SKM-1 treated with dmso at 0.1 percent for 144 hours (cell line): ENCODE measurements at regions not wholly inside any gene's neighbourhood (a gene's known extent, or its start where the extent isn't known, plus 50 kb on each side); places are given as distances from the start of the nearest gene placed in this dataset.

ENCODE experiments used
- DNase-seq: peaks from one replicate; lab custom pipeline; 2025; ENCODE audit not compliant: unreplicated experiment; lab: John Stamatoyannopoulos, UW

DNA sequence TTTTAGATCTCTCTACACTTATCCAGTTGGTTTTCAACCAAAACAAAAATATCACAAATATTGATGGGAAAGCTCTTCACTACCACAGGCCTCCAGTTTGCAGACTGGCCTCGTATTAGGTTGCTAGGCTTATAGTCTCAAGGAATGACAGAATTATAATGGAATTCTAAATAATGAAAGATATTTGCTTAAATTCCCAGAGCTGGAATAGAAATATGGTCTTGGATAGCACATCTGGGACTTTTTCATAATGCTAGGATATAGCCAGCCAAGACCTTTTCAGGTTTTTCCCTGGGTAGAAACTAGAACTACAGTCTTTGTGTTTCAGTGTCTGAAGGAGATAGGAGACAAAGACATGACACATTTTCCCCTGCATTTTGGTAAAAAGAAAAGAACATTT, 121.9 kb upstream of the STAC start:
- no peak for DNase-seq

DNA sequence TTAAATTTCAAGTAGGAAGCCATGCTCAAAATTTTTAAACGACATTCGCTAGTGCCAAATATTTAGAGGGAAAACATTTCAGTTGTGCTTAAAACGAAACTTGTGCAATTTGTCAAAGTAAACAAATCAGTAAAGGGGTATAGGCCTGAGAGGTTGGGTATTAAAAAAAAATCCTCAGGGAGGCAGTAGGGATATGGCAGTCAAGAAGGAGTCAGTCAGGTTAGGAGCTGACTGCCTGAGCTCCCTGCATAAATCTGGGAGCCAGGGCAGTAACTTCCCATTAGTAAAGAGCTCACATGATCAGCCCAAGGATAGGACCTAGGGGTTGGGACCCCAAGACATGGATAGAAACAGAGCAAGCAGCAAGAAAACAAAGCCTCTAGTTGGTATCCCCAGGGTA, 120.7 kb upstream of the STAC start:
- no peak for DNase-seq

DNA sequence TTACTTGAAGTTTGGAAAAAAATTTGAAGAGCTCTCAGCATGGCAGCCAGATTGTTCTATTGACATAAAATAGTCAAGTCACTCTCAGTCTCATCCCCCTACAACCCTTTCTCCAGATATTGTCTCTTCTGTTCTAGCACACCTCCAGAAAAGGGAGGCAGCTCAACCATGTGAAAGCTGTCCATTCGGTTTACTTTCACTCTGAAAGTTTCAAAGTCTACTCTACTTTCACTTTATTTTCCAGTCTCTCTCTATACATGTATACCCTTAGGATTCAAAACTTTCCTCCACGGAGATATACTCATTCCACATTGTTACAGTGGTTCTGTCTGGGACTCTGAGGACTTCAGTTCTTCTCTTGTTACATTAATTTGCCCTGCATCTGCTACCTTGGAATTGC, 111.0 kb upstream of the STAC start:
- DNase-seq, result no peak

DNA sequence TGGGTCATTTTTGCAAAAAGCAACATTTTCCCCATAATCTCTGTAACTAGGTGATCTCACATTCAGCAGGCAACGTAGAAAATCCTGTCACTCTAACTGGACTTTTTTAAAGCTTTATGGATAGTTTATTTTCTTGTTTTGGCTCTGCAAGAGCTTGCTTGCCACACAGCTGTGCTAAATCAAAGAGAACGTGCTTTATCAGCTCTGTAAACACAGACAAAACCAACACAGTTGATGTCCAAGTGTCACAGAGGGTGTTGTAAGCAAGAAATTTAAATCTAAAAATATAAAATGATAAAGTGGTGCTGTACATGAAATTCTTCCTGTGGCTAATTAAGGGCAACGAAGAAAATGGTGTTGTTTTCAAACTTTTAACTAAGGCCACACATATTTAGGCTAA, 97.5 kb upstream of the STAC start:
- no peak for DNase-seq

DNA sequence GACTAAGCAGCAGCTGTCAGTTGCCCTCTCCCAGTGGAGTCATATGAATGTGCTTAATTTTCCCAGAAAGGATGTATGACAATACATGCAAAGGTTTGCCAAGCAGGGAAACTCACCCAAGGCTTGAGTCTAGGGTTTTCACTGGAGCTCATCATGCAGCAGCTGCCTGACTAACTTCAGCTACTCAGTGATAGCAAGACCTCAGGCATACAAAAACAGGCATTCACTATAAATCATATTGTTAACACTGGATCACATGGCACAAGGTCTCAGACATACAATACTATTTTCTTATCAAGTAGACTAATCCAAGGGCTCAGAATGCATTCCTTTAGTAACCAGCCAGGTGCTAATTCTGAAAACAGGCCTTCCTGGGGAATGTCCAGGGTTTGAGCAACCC, 85.0 kb upstream of the STAC start:
- DNase-seq, result no peak

DNA sequence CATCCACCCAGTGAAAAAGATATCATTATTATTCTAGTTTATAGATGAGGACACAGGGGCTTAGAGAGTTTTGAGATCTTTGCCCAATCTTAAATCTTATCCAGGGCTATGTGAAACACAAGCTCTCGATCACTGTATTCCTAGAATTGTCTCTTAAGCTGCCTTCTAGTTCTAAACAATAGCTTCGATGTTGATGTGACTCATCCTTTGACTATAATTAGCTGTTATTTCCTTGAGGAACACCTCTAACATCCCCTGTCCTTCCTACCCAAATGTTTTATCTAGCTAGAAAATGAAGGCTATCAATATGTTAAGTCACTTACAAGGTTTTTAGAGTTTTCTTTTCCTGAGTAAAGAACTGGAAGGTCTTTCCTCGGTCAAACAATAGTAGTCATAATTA, 83.1 kb upstream of the STAC start:
- no peak for DNase-seq

DNA sequence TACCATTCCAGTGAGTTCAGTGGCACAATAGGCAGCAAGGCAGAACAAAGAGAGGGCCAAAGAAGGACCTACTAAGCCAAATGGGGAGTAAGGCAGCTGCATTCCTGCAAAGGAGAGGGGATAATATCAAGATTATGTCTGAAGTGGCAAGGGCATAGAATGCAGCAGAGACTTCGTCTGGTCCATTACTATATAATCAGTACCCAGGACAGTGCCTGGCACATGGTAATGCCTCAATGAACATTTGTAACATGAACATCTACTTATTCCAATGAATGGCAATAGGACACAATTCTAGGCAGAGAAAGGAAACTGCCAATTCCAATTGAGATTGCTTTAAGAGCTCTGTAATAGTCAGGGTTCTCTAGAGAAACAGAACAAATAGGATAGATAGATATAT, 82.1 kb upstream of the STAC start:
- DNase-seq, result no peak

DNA sequence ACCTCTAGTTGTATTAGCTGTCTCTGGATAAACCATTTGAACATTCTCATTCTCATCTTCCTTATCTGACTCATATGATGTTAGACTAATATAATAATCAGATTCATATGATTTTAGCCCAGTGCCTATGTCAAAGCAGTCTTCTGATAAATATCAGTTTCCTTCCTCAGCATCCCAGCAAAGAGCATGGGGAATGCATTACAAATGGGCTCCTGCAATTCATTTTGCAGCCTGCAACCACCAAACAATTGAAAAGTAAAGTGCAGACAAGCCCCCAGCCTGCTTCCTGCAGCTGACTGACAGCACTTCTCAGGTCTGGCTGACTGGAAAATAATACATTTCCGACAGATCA, 78.2 kb upstream of the STAC start:
- no peak for DNase-seq

DNA sequence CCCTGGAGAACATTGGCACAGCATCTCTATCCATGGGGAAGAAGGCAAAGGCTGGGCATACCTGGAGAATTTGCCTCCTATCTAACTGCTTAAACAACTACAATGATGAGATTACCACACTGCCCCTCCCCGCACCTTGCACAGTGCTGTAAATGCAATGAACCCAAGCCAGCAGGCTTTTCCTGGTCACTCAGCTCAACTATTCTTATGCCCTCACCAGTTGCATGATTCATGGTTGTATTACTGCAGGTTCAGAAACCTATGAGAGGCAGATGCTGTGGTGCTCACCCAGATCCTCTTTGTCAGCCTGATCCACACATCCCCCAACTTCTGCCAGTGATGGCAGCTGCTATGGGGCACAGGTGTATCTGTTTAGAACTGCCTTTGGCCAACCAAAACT, 77.7 kb upstream of the STAC start:
- no peak for DNase-seq

DNA sequence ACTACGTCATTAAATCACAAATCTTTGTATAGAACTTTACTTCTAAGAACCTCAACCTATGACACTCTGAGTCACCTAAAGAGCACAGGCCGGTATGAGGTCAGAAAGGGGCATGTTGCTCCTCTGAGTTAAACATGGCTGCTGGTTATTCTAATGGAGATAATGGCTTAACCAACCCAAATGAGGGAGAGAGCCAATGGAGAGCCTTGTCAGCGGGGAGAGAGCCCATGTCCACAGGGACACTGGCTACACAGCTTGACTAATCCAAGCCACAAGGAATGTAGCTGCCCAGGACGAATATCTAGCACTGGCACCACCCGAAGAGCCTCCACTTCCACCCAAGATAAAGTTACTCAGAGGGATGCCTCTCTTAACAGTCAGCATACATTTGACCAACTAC, 77.0 kb upstream of the STAC start:
- no peak for DNase-seq

DNA sequence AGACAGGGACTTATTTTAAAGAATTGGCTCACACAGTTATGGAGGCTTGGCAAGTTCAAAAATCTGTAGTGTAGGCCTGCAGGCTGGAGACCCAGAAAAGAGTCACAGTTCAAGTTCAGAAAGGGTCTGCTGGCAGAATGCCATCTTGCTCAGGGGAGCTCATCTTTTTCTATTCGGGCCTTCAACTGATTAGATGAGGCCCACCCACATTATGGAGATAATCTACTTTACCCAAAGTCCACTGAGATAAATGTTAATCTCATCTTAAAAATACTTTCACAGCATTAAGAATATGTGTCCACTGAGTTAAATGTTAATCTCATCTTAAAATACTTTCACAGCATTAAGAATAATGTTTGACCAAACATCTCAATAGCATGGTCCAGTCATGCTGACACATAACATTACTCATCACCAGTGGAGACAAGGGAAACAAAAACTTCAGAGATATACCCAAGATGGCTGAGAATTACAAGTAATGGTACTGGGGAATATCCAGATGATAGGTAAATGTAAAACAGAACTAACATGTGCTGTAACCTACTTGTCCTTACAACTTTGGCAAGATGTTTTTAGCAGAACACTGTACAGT, 74.3 kb upstream of the STAC start:
- no peak for DNase-seq

DNA sequence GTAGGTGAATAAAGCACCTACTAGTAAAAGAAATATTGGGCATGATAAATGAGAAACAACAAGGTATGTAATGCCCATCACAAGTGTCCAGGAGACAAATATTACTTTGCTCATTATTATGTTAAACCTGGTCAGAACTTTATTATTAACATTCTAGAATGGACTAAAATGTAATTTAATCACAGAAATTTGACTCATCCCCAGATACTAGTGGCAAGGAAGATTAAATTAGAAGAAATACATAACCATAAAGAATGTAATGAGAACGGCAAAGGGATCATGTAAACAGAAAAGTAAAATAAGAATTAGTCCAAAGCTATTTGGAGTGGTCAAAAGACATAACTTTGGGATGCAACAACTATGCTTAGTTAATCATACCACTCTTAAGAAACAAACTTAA, 71.2 kb upstream of the STAC start:
- DNase-seq, result no peak

DNA sequence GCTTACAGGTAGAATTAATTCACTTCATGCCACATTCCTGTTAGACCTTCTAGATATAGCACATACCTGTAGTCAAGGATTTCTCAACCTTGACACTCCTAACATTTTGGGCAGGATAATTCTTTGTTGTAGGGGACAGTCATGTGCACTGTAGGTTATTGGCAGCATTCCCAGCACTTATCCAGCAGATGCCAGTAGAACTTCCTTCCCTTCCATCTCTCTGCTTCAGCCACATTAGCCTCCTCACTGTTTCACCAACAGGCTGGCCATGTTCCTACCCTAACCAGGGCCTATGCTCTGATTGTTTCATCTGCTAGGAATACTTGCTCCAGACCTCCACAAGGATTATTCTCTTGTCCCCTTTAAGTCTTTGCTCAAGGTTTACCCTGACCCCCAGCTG, 68.0 kb upstream of the STAC start:
- no peak for DNase-seq

DNA sequence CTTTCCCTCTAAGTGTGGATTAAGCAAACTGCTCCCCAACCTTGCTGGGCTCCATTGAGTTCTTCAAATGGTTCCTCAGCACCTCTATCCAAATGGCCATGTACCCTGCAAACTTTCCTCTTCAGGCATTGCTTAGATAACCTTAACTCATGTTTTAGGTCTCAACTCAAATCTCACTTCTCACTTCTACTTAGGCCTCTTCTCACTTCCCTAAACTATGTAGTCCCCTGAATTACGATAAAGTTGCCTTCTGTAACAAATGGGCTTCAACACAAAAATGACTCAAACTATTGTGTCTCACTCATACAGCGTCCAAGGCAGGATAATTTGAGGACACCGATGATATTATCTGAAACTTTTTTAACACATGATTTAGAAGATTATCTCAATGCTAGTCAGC, 62.4 kb upstream of the STAC start:
- no peak for DNase-seq

DNA sequence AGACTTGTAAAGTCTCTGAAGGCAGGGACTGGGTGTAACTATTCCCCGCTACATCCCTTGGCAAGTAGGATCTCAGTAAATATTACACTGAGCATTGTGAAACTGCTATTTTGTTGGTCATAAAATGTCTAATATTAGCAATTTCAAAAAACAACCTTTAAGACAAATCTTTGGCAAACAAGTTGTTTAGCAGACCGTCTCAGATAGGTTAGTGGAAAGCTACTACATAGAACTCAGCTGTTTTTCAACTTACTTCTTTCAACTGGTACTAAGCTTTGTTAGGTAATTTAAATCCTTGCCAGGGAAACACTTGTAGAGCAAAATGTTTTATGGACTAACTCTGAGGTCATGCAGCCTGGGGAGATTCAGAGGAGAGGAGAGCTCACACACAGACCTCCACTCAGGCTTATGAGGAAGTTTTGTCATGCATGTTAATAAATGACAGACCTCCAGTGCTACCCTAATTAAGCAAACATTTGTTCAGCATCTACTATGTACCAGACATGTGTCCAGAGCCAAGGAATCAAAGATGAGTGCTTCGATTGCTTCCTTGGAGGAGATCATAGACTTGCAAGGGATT, 61.6 kb upstream of the STAC start:
- DNase-seq, result no peak

DNA sequence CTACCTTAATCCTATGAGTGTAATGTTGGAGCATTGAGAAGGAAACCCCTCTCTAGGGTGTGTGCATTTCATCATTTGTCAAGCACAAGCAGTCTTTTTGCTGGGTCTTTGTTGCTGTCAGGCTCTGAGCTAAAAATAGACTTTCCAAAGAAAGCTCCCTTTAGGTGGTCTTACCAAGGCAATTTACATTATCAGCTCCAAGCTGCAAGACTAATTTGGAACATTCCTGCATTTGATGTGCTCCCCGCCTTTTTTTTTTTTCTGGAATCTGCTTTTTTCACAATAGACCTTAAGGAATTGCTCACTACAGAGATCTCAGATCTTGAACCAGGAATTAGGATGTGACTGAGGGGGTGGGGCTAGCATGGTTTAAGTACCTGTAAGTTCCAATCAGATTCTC, 60.6 kb upstream of the STAC start:
- no peak for DNase-seq
